Sigmoid colon (tissue), 6 donors: ENCODE measurements at regions not wholly inside any gene's neighbourhood (a gene's known extent, or its start where the extent isn't known, plus 50 kb on each side); places are given as distances from the start of the nearest gene placed in this dataset.

Experiments
- DNase-seq: peaks from one replicate; pipeline ENCODE4 v3.0.0-alpha.2; 2019
- H3K27ac ChIP-seq, 4 donors: fragments of 200-600 bp; sonication (generic); one replicate each; pipeline ENCODE4 v1.5.1; 2016 to 2019; ENCODE audit warnings: mild to moderate bottlenecking in 1 of 4
- H3K27me3 ChIP-seq, 3 donors: fragments of 200-600 bp; sonication (generic); one replicate each; pipeline ENCODE4 v1.5.1; 2019; ENCODE audit warnings: mild to moderate bottlenecking in 1 of 3
- H3K36me3 ChIP-seq, 4 donors: fragments of 200-600 bp; sonication (generic); one replicate each; pipeline ENCODE4 v1.5.1; 2016 to 2019
- H3K4me1 ChIP-seq, 4 donors: fragments of 200-600 bp; sonication (generic); one replicate each; pipeline ENCODE4 v1.5.1; 2017 to 2019
- H3K4me3 ChIP-seq, 4 donors: fragments of 200-600 bp; sonication (generic); one replicate each; pipeline ENCODE4 v1.5.1; 2017 to 2019; ENCODE audit warnings: mild to moderate bottlenecking in 2 of 4, moderate library complexity in 1 of 4
- H3K9me3 ChIP-seq, 4 donors: fragments of 200-600 bp in 3 of 4; sonication (generic) in 3 of 4; one replicate each; pipeline versions ENCODE4 v1.5.1 to v1.6.1; 2013 to 2019
- EP300 ChIP-seq, 4 donors: sonication (generic); formaldehyde crosslinking; IDR thresholded peaks; one replicate each; pipeline ENCODE4 v1.6.1; 2017; ENCODE audit warnings: antibody characterized with exemption in 4 of 4
- POLR2A ChIP-seq, 2 donors: fragments of 450-650 bp; IDR thresholded peaks; one replicate each; pipeline ENCODE4 v1.6.1; 2016; ENCODE audit warnings: antibody characterized with exemption in 2 of 2, mild to moderate bottlenecking in 2 of 2, moderate library complexity in 2 of 2
- POLR2AphosphoS5 ChIP-seq, 4 donors: sonication (generic); formaldehyde crosslinking; IDR thresholded peaks; one replicate each; pipeline ENCODE4 v1.6.1; 2017; ENCODE audit warnings: antibody characterized with exemption in 4 of 4
- WGBS, 2 donors: extraction: QIAGEN DNeasy Blood & Tissue Kit; methylation state at CpG; one replicate each; pipeline ENCODE4 v1.1.7; 2013; 5-methylcytosine and 5-hydroxymethylcytosine counted together
- intact Hi-C: fragments of 100-400 bp; cut with DNase I; formaldehyde crosslinking; loops from one replicate; pipeline ENCODE4 v1.15.1; 2023
- TF ChIP-seq, protein P1 (sequence below), 4 experiments: fragments of 450-650 bp in 3 of 4; fragments of 200-600 bp in 1 of 4; IDR thresholded peaks; one replicate each; pipeline ENCODE4 v1.5.1; 2016 to 2019; ENCODE audit warnings: antibody characterized with exemption in 4 of 4, mild to moderate bottlenecking in 3 of 4, moderate library complexity in 2 of 4
- donor health status: healthy with polysubstance abuse.
- donor health status: healthy.

DNA sequence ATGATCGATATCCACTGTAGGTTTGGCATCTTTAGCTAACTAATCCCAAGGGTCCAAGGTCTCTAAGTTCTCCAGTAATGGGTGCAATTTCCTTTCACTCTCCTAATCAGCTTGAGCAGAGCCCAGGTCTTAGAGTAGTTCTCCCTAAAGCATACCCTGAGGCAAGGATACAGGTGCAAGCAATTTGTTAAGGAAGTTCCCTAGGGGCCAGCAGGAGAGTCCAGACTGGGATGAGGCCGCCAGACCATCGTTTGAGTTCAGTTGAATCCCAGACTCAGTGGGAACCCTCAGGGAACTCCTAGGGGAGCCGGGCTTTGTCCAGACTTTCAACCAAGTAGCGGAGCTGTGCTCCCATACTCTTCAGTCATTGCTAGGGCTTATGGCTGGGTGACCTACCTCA, 835.4 kb upstream of the CDH2 start:
- Histone ChIP-seq H3K36me3 (no peaks in the 10 kb centered on the region), H3K27ac (no peak overlapping the region), H3K4me1 (no peaks in the 10 kb centered on the region), H3K27me3 (no peaks in the 10 kb centered on the region), H3K4me3 (no peak overlapping the region), H3K9me3 (no peaks in the 10 kb centered on the region)
- 77 to 87% methylated on average over 5 of the region's 5 CpGs for whole genome bisulfite sequencing, 2 donors
- TF ChIP-seq POLR2AphosphoS5 (IDR thresholded peaks at IDR 0.05) (no peak), EP300 (IDR thresholded peaks at IDR 0.05) (no peak), POLR2A (IDR thresholded peaks at IDR 0.05) (no peak)
- TF ChIP-seq, protein P1, sequence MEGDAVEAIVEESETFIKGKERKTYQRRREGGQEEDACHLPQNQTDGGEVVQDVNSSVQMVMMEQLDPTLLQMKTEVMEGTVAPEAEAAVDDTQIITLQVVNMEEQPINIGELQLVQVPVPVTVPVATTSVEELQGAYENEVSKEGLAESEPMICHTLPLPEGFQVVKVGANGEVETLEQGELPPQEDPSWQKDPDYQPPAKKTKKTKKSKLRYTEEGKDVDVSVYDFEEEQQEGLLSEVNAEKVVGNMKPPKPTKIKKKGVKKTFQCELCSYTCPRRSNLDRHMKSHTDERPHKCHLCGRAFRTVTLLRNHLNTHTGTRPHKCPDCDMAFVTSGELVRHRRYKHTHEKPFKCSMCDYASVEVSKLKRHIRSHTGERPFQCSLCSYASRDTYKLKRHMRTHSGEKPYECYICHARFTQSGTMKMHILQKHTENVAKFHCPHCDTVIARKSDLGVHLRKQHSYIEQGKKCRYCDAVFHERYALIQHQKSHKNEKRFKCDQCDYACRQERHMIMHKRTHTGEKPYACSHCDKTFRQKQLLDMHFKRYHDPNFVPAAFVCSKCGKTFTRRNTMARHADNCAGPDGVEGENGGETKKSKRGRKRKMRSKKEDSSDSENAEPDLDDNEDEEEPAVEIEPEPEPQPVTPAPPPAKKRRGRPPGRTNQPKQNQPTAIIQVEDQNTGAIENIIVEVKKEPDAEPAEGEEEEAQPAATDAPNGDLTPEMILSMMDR (IDR thresholded peaks at IDR 0.05) = no peak
- intact Hi-C loops = no loop called here
- no peak for DNase-seq

DNA sequence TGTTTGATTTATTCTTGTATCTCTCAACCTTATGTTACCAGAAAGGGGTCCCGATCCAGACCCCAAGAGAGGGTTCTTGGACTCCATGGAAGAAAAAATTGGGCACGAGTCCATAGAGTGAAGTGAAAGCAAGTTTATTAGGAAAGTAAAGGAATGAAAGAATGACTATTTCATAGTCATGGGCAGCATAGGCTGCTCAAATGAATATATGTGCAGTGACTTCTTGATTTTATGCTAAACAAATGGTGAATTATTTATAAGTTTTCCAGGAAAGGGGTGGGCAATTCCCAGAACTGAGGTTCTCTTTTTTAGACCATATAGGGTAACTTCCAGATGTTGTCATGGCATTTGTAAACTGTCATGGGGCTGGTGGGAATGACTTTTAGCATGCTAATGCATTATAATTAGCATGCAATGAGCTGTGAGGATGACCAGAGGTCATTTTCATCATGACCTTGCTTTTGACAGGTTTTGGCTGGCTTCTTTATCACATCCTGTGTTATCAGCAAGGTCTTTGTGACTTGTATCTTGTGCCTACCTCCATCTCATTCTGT, 832.4 kb upstream of the CDH2 start:
- Histone ChIP-seq H3K9me3 (no peaks in the 10 kb centered on the region), H3K4me3 (no peak overlapping the region), H3K4me1 (no peaks in the 10 kb centered on the region), H3K27me3 (no peaks in the 10 kb centered on the region), H3K36me3 (no peaks in the 10 kb centered on the region), H3K27ac (no peak overlapping the region)
- intact Hi-C loops = no loop called here
- 80 to 85% methylated on average over 2 of the region's 2 CpGs for WGBS, 2 donors
- TF ChIP-seq POLR2AphosphoS5 (IDR thresholded peaks at IDR 0.05) (no peak), POLR2A (IDR thresholded peaks at IDR 0.05) (no peak), EP300 (IDR thresholded peaks at IDR 0.05) (no peak)
- TF ChIP-seq, protein P1 (IDR thresholded peaks at IDR 0.05) = no peak
- DNase-seq = no peak

DNA sequence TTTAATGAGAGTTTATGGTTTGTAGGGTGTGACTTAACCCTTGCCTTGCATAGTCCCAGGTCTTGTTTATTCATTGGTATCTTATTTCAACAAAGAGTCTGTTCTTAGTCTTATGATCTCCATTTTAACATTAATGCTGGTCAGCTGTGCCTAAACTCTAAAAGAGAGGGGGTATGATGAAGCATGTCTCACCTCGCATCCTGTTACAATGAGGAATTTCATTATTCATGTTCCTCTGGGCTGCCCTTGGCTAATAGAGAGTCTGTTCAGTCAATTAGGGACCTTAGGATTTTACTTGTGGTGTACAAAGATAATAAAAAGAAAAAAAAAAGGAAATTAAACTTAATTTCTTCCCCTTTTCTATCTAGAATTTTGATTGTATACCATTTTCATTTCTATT, 831.9 kb upstream of the CDH2 start:
- intact Hi-C loops = no loop called here
- H3K27ac ChIP-seq = no peak overlapping the region
- no peaks in the 10 kb centered on the region for H3K27me3 ChIP-seq
- no peaks in the 10 kb centered on the region for H3K36me3 ChIP-seq
- H3K4me3 ChIP-seq = no peak overlapping the region
- WGBS, 2 donors = 92 to 96% methylated on average over 1 of the region's 1 CpG
- DNase-seq = no peak
- no peaks in the 10 kb centered on the region for H3K9me3 ChIP-seq
- no peaks in the 10 kb centered on the region for H3K4me1 ChIP-seq
- TF ChIP-seq POLR2AphosphoS5 (IDR thresholded peaks at IDR 0.05) (no peak), POLR2A (IDR thresholded peaks at IDR 0.05) (no peak), EP300 (IDR thresholded peaks at IDR 0.05) (no peak)
- TF ChIP-seq, protein P1 (IDR thresholded peaks at IDR 0.05) = no peak

DNA sequence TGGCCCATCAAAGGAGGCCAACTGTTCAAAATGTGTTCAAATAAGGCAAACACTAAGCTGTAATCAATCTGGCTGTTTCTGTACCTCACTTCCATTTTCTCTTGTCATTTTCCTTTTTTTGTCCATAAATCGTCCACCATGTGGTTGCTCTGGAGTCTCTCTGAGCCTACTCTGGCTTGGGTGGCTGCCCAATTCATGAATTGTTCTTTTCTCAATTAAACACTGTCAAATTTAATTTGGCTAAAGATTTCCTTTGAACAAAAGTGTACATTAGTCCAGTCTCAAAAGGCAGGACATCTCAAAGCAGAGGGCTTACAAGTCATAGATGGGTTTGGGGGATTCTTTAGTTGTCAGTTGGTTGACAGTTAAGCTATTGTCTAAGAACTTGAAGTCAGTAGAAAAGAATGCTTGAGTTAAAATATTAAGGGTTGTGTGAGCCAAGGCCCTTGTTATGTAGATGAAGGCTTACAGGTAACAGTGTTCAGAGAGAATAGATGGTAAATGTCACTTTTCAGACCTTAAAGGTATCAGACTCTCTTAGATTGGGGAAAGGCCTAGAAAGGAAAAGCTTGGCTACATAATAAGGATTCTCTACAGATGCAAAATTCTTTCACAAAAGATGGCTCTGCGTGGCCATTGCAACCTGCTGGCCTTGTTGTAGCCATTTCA, 831.2 kb upstream of the CDH2 start:
- TF ChIP-seq, protein P1 (IDR thresholded peaks at IDR 0.05) = no peak
- no peak for TF ChIP-seq EP300 (IDR thresholded peaks at IDR 0.05)
- no peak for TF ChIP-seq POLR2AphosphoS5 (IDR thresholded peaks at IDR 0.05)
- TF ChIP-seq POLR2A (IDR thresholded peaks at IDR 0.05) = no peak
- no peak overlapping the region for H3K4me3 ChIP-seq
- no peak overlapping the region for H3K27ac ChIP-seq
- no peak for DNase-seq
- intact Hi-C loops = no loop called here
- peaks cover 0 to 4% (median 2%) of the 10 kb centered on the region in 4 donors for H3K4me1 ChIP-seq
- H3K27me3 ChIP-seq = no peaks in the 10 kb centered on the region
- WGBS, 2 donors = 75 to 83% methylated on average over 2 of the region's 2 CpGs
- no peaks in the 10 kb centered on the region for H3K36me3 ChIP-seq
- no peaks in the 10 kb centered on the region for H3K9me3 ChIP-seq
